ENCODE measurements at regions not wholly inside any gene's neighbourhood (a gene's known extent, or its start where the extent isn't known, plus 50 kb on each side); places are given as distances from the start of the nearest gene placed in this dataset.
A peak's percentile ranks its signal among the peaks of the same experiment; 100 is the strongest.

- POLR2A ChIA-PET = no interaction called here
- CTCF ChIA-PET = no interaction called here
- no peak for TF ChIP-seq CTCF (IDR thresholded peaks at IDR 0.05; ENCODE audit: control extremely low read depth, extremely low read depth, low read depth, missing control alignments)
- no peak for DNase-seq (ENCODE audit: extremely low spot score)
These were observed 211.7 kb downstream of the NXPE2 start for GRCh38 chr11:114890038-114890437.

- POLR2A ChIA-PET = no interaction called here
- no peak for TF ChIP-seq CTCF (IDR thresholded peaks at IDR 0.05; ENCODE audit: control extremely low read depth, extremely low read depth, low read depth, missing control alignments)
- CTCF ChIA-PET = interaction anchor here (1.5 kb wide), 1 partner anchor 11 kb away, joined by 7 read pairs; no protein-coding TSS in a partner anchor
- DNase-seq (ENCODE audit: extremely low spot score) = no peak
These were observed 213.6 kb downstream of the NXPE2 start for GRCh38 chr11:114891911-114892310.

- no peak for DNase-seq (ENCODE audit: extremely low spot score)
- ChIA-PET CTCF (interaction anchor here (1.1 to 1.6 kb wide), 4 partner anchors 11 to 32 kb away, joined by 4 to 7 read pairs (median 5); no protein-coding TSS in a partner anchor), POLR2A (no interaction called here)
- TF ChIP-seq CTCF (IDR thresholded peaks at IDR 0.05; ENCODE audit: control extremely low read depth, extremely low read depth, low read depth, missing control alignments) = peak; percentile 11
These were observed 214.3 kb downstream of the NXPE2 start for GRCh38 chr11:114892381-114893197.

GRCh38 chr11:114893329-114893728 lies 215.0 kb downstream of the NXPE2 start:
- ChIA-PET POLR2A (no interaction called here), CTCF (interaction anchor here (1.0 to 1.6 kb wide), 4 partner anchors 8 to 31 kb away, joined by 3 to 5 read pairs (median 4); no protein-coding TSS in a partner anchor)
- no peak for TF ChIP-seq CTCF (IDR thresholded peaks at IDR 0.05; ENCODE audit: control extremely low read depth, extremely low read depth, low read depth, missing control alignments)
- no peak for DNase-seq (ENCODE audit: extremely low spot score)

GRCh38 chr11:114896594-114896993 lies 218.3 kb downstream of the NXPE2 start:
- no peak for DNase-seq (ENCODE audit: extremely low spot score)
- ChIA-PET POLR2A (no interaction called here), CTCF (no interaction called here)
- no peak for TF ChIP-seq CTCF (IDR thresholded peaks at IDR 0.05; ENCODE audit: control extremely low read depth, extremely low read depth, low read depth, missing control alignments)

- ChIA-PET POLR2A (no interaction called here), CTCF (interaction anchor here (1.3 to 1.8 kb wide), 2 partner anchors 9 to 17 kb away, joined by 4 to 5 read pairs; no protein-coding TSS in a partner anchor)
- DNase-seq (ENCODE audit: extremely low spot score) = no peak
- no peak for TF ChIP-seq CTCF (IDR thresholded peaks at IDR 0.05; ENCODE audit: control extremely low read depth, extremely low read depth, low read depth, missing control alignments)
These were observed 231.5 kb downstream of the NXPE2 start for GRCh38 chr11:114909866-114910265.

All from GM10248 (cell line).